Gastroesophageal sphincter (tissue), 3 donors: ENCODE measurements at regions not wholly inside any gene's neighbourhood (a gene's known extent, or its start where the extent isn't known, plus 50 kb on each side); places are given as distances from the start of the nearest gene placed in this dataset.
"Not testable (repeated sequence)": the region's sequence is repeated elsewhere in the genome, so short reads cannot be mapped to it uniquely, and the experiment has no call there.

Experiments used
- POLR2A ChIP-seq, 2 donors: fragments of 450-650 bp; IDR thresholded peaks; one replicate each; pipeline ENCODE4 v1.6.1; 2017; ENCODE audit warnings: antibody characterized with exemption in 2 of 2, mild to moderate bottlenecking in 2 of 2, moderate library complexity in 1 of 2
- TF ChIP-seq, protein P1 (sequence below), 4 experiments: fragments of 200-600 bp in 2 of 4; fragments of 450-650 bp in 2 of 4; sonication (generic) in 1 of 4; IDR thresholded peaks; one replicate each; pipeline ENCODE4 v1.5.1; 2017 to 2019; ENCODE audit warnings: antibody characterized with exemption in 4 of 4, mild to moderate bottlenecking in 2 of 4, moderate library complexity in 2 of 4

DNA sequence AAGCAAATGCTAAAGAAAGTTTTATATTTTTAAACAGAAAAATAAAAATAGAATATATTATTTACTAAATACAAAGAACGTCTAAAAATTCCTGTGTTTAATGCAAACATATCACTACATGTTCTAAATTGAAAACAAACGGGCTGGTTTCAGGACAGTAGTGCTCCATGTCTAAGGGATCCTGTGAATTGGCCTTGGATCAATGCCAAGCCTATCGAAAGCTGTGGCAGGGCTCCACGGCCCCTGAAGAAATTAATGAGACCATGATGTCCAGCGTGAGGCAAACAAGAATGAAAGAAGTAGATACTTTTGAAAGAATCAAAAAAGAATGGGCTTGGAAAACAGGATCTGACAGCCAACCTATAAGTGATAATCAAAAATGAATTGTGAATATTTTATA lies 283.4 kb upstream of the RAI14 start:
- TF ChIP-seq, protein P1, sequence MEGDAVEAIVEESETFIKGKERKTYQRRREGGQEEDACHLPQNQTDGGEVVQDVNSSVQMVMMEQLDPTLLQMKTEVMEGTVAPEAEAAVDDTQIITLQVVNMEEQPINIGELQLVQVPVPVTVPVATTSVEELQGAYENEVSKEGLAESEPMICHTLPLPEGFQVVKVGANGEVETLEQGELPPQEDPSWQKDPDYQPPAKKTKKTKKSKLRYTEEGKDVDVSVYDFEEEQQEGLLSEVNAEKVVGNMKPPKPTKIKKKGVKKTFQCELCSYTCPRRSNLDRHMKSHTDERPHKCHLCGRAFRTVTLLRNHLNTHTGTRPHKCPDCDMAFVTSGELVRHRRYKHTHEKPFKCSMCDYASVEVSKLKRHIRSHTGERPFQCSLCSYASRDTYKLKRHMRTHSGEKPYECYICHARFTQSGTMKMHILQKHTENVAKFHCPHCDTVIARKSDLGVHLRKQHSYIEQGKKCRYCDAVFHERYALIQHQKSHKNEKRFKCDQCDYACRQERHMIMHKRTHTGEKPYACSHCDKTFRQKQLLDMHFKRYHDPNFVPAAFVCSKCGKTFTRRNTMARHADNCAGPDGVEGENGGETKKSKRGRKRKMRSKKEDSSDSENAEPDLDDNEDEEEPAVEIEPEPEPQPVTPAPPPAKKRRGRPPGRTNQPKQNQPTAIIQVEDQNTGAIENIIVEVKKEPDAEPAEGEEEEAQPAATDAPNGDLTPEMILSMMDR (IDR thresholded peaks at IDR 0.05), result not testable (repeated sequence)
- not testable (repeated sequence) for TF ChIP-seq POLR2A (IDR thresholded peaks at IDR 0.05)
